Caco-2 (cell line): ENCODE measurements at regions not wholly inside any gene's neighbourhood (a gene's known extent, or its start where the extent isn't known, plus 50 kb on each side); places are given as distances from the start of the nearest gene placed in this dataset.

Source experiments
- BruUV-seq: library from RNA; stranded (reverse); fragments of 400-500 nt; replicated peaks from 2 replicates; lab custom pipeline; 2021; lab: Mats Ljungman, UMichigan
- CTCF ChIA-PET: fragments of 300-600 bp; sonication (Branson Sonifier 250); formaldehyde crosslinking; loops from one replicate; lab custom pipeline; 2022; ENCODE audit warnings: antibody characterized with exemption; lab: Charles Lee
- POLR2A ChIA-PET: fragments of 300-600 bp; sonication (Branson Sonifier 250); formaldehyde crosslinking; loops from one replicate; lab custom pipeline; 2022; ENCODE audit warnings: antibody characterized with exemption; lab: Charles Lee
- DNase-seq, 2 experiments: peaks; one replicate each; pipeline versions ENCODE4 v3.0.0 to v3.0.0-alpha.2; 2020 to 2022
- H3K27me3 ChIP-seq: replicated peaks from 2 replicates; pipeline ENCODE4 v1.6.0; 2011; ENCODE audit warnings: low read length; ENCODE audit not compliant: control insufficient read depth, insufficient read depth
- H3K36me3 ChIP-seq: 2 replicates; pipeline ENCODE4 v1.5.1; 2011; ENCODE audit warnings: low read length; ENCODE audit not compliant: control insufficient read depth, insufficient read depth
- H3K4me1 ChIP-seq: fragments of 250-450 bp; sonication (Bioruptor Pico); 2 replicates; pipeline ENCODE4 v1.5.1; 2020; ENCODE audit warnings: mild to moderate bottlenecking
- H3K4me3 ChIP-seq: 2 replicates; pipeline ENCODE4 v1.5.1; 2011; ENCODE audit warnings: low read depth, mild to moderate bottlenecking, control low read depth, low read length
- H3K9me3 ChIP-seq: fragments of 250-450 bp; sonication (Bioruptor Pico); 2 replicates; pipeline ENCODE4 v1.5.1; 2020; ENCODE audit warnings: mild to moderate bottlenecking, moderate library complexity
- H3K27ac Mint-ChIP-seq: one replicate; pipeline ENCODE4 v1.8.0; 2022; ENCODE audit warnings: mixed read lengths; ENCODE audit not compliant: unreplicated experiment
- H3K27me3 Mint-ChIP-seq: one replicate; pipeline ENCODE4 v1.8.0; 2022; ENCODE audit warnings: mixed read lengths; ENCODE audit not compliant: insufficient read depth, unreplicated experiment
- H3K36me3 Mint-ChIP-seq: one replicate; pipeline ENCODE4 v1.8.0; 2022; ENCODE audit warnings: mild to moderate bottlenecking, mixed read lengths; ENCODE audit not compliant: insufficient read depth, unreplicated experiment
- H3K4me1 Mint-ChIP-seq: one replicate; pipeline ENCODE4 v1.8.0; 2022; ENCODE audit warnings: low read depth, mixed read lengths; ENCODE audit not compliant: unreplicated experiment
- H3K4me3 Mint-ChIP-seq: one replicate; pipeline ENCODE4 v1.8.0; 2022; ENCODE audit warnings: mild to moderate bottlenecking, moderate library complexity, mixed read lengths; ENCODE audit not compliant: unreplicated experiment
- H3K9me3 Mint-ChIP-seq: one replicate; pipeline ENCODE4 v1.8.0; 2022; ENCODE audit warnings: mixed read lengths; ENCODE audit not compliant: unreplicated experiment
- CTCF ChIP-seq, 2 experiments: fragments of 200-600 bp in 1 of 2; IDR thresholded peaks; 1 replicate in 1 of 2; 2 replicates in 1 of 2; pipeline versions ENCODE4 v1.5.1 to v1.8.0; 2011 to 2022; ENCODE audit warnings: antibody characterized with exemption in 1 of 2, control low read depth in 1 of 2, inconsistent platforms in 1 of 2, low read depth in 1 of 2, low read length in 1 of 2, mild to moderate bottlenecking in 1 of 2, moderate library complexity in 1 of 2; ENCODE audit not compliant: insufficient read depth in 1 of 2, severe bottlenecking in 1 of 2, unreplicated experiment in 1 of 2
- intact Hi-C: fragments of 100-400 bp; cut with micrococcal nuclease; formaldehyde crosslinking; loops from one replicate; pipeline ENCODE4 v1.10.0; 2022; ENCODE audit not compliant: unreplicated experiment

- no peaks in the 10 kb centered on the region for H3K9me3 ChIP-seq
- TF ChIP-seq CTCF (IDR thresholded peaks at IDR 0.05; ENCODE audit: insufficient read depth in 1 of 2, low read depth in 1 of 2, low read length in 1 of 2, severe bottlenecking in 1 of 2, unreplicated experiment in 1 of 2) = no peak
- H3K27me3 ChIP-seq = no peaks in the 10 kb centered on the region
- no peaks in the 10 kb centered on the region for H3K36me3 Mint-ChIP-seq
- no peak overlapping the region for H3K27ac Mint-ChIP-seq
- no peak for DNase-seq
- H3K4me3 ChIP-seq = no peak overlapping the region
- no peaks in the 10 kb centered on the region for H3K9me3 Mint-ChIP-seq
- CTCF ChIA-PET = no interaction called here
- H3K4me3 Mint-ChIP-seq = no peak overlapping the region
- no peaks in the 10 kb centered on the region for H3K4me1 Mint-ChIP-seq
- no peaks in the 10 kb centered on the region for H3K4me1 ChIP-seq
- no TSS peak for BruUV-seq
- intact Hi-C loops = no loop called here
- POLR2A ChIA-PET = no interaction called here
- H3K36me3 ChIP-seq = no peaks in the 10 kb centered on the region
- peaks cover 8% of the 10 kb centered on the region for H3K27me3 Mint-ChIP-seq
Measured at GRCh38 chr13:97554496-97554895, 120.5 kb downstream of the RAP2A start.

GRCh38 chr13:97555034-97555433 lies 121.1 kb downstream of the RAP2A start:
- no peak overlapping the region for H3K27ac Mint-ChIP-seq
- H3K27me3 ChIP-seq = no peaks in the 10 kb centered on the region
- no peaks in the 10 kb centered on the region for H3K4me1 Mint-ChIP-seq
- no TSS peak for BruUV-seq
- POLR2A ChIA-PET = no interaction called here
- intact Hi-C loops = no loop called here
- H3K4me1 ChIP-seq = no peaks in the 10 kb centered on the region
- no peaks in the 10 kb centered on the region for H3K9me3 ChIP-seq
- H3K36me3 ChIP-seq = no peaks in the 10 kb centered on the region
- CTCF ChIA-PET = no interaction called here
- TF ChIP-seq CTCF (IDR thresholded peaks at IDR 0.05; ENCODE audit: insufficient read depth in 1 of 2, low read depth in 1 of 2, low read length in 1 of 2, severe bottlenecking in 1 of 2, unreplicated experiment in 1 of 2) = no peak
- H3K4me3 Mint-ChIP-seq = no peak overlapping the region
- peaks cover 8% of the 10 kb centered on the region for H3K27me3 Mint-ChIP-seq
- H3K9me3 Mint-ChIP-seq = no peaks in the 10 kb centered on the region
- no peak overlapping the region for H3K4me3 ChIP-seq
- DNase-seq = no peak
- no peaks in the 10 kb centered on the region for H3K36me3 Mint-ChIP-seq

- BruUV-seq = no TSS peak
- no peaks in the 10 kb centered on the region for H3K27me3 ChIP-seq
- no peak for DNase-seq
- no peak overlapping the region for H3K27ac Mint-ChIP-seq
- intact Hi-C loops = no loop called here
- no peaks in the 10 kb centered on the region for H3K9me3 ChIP-seq
- POLR2A ChIA-PET = no interaction called here
- no peak overlapping the region for H3K4me3 ChIP-seq
- H3K4me1 ChIP-seq = no peaks in the 10 kb centered on the region
- no peak overlapping the region for H3K4me3 Mint-ChIP-seq
- TF ChIP-seq CTCF (IDR thresholded peaks at IDR 0.05; ENCODE audit: insufficient read depth in 1 of 2, low read depth in 1 of 2, low read length in 1 of 2, severe bottlenecking in 1 of 2, unreplicated experiment in 1 of 2) = no peak
- peaks cover 8% of the 10 kb centered on the region for H3K27me3 Mint-ChIP-seq
- no peaks in the 10 kb centered on the region for H3K4me1 Mint-ChIP-seq
- no peaks in the 10 kb centered on the region for H3K36me3 Mint-ChIP-seq
- CTCF ChIA-PET = no interaction called here
- H3K9me3 Mint-ChIP-seq = no peaks in the 10 kb centered on the region
- H3K36me3 ChIP-seq = no peaks in the 10 kb centered on the region
Measured at GRCh38 chr13:97559030-97559429, 125.1 kb downstream of the RAP2A start.
